ENCODE measurements at regions not wholly inside any gene's neighbourhood (a gene's known extent, or its start where the extent isn't known, plus 50 kb on each side); places are given as distances from the start of the nearest gene placed in this dataset.

DNA sequence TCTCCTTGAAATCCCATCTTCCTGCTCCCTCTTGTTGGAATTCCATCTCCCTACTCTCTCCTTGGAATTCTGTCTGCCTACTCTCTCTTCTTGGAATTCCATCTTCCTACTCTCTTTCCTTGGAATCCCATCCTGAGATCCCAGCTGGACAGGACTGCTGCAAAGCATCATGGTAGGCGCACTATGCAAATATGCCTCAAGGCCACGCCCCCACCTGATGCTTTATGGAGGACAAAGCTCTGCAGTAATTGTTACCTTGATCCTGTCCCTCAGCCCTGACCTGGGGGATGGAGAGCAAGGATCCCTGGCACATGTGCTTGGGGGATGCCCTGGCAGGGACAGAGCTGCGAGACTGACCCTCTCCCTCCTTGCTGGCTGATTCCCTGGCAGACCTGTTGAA is 185.6 kb downstream of the TBX5 start:
- Histone ChIP-seq H3K4me2 (ENCODE audit: insufficient read depth, insufficient read length, low read length) (no peak overlapping the region), H3K18ac (ENCODE audit: insufficient read length, low read depth, low read length) (no peak overlapping the region), H3K4ac (ENCODE audit: low read depth, low read length) (no peak overlapping the region), H2BK20ac (ENCODE audit: low read depth, low read length, poor library complexity, severe bottlenecking) (no peak overlapping the region), H2AK5ac (ENCODE audit: insufficient read length, low read length) (no peak overlapping the region), H3K9ac (ENCODE audit: extremely low read depth, insufficient read length, low read length) (no peak overlapping the region), H3K79me1 (ENCODE audit: insufficient read depth, low read depth, low read length, poor library complexity, severe bottlenecking) (no peaks in the 10 kb centered on the region), H3T11ph (ENCODE audit: low read length) (no peak overlapping the region), H2BK5ac (ENCODE audit: insufficient read length, low read length) (no peak overlapping the region), H3K56ac (ENCODE audit: insufficient read length, low read depth, low read length) (no peak overlapping the region), H2BK12ac (ENCODE audit: insufficient read length, low read depth, low read length) (no peak overlapping the region), H4K5ac (ENCODE audit: insufficient read length, low read depth, low read length) (no peak overlapping the region), H3K27me3 (ENCODE audit: insufficient read depth, low read length) (no peaks in the 10 kb centered on the region), H2BK15ac (ENCODE audit: low read depth, low read length) (no peak overlapping the region), H3K23ac (ENCODE audit: insufficient read length, low read depth, low read length) (no peak overlapping the region), H3K23me2 (ENCODE audit: insufficient read length, low read depth, low read length, poor library complexity, severe bottlenecking) (no peaks in the 10 kb centered on the region), H3K9me3 (ENCODE audit: control insufficient read depth, low read depth, low read length) (no peaks in the 10 kb centered on the region), H2AFZ (ENCODE audit: low read length) (no peak overlapping the region), H3K4me1 (ENCODE audit: insufficient read depth, low read length) (peaks cover 5% of the 10 kb centered on the region; the same call in 1 of the 2 replicates), H3K27ac (ENCODE audit: insufficient read length, low read depth, low read length) (no peak overlapping the region), H4K8ac (replicated peaks; ENCODE audit: insufficient read length, low read depth, low read length) (no peak overlapping the region), H3K79me2 (ENCODE audit: insufficient read depth, low read length) (no peaks in the 10 kb centered on the region), H4K20me1 (ENCODE audit: control insufficient read depth, insufficient read depth, insufficient read length) (no peaks in the 10 kb centered on the region), H2BK120ac (ENCODE audit: low read depth, low read length, poor library complexity, severe bottlenecking) (no peak overlapping the region), H3K14ac (ENCODE audit: insufficient read depth, low read length) (no peak overlapping the region), H4K91ac (ENCODE audit: insufficient read length, low read depth, low read length) (no peak overlapping the region)
- H3K4me1 Mint-ChIP-seq: peaks cover 24 to 30% of the 10 kb centered on the region in 2 experiments
- H3K9me3 Mint-ChIP-seq: peaks cover 0 to 3% of the 10 kb centered on the region in 2 experiments; a peak in 1 of 5 replicates
- no peak overlapping the region for H3K27ac Mint-ChIP-seq
- no CpG with 5 or more reads among the region's 3 CpGs for WGBS (ENCODE audit: extremely low coverage, insufficient read length, low lambda C conversion rate)
- TF ChIP-seq, protein P1, sequence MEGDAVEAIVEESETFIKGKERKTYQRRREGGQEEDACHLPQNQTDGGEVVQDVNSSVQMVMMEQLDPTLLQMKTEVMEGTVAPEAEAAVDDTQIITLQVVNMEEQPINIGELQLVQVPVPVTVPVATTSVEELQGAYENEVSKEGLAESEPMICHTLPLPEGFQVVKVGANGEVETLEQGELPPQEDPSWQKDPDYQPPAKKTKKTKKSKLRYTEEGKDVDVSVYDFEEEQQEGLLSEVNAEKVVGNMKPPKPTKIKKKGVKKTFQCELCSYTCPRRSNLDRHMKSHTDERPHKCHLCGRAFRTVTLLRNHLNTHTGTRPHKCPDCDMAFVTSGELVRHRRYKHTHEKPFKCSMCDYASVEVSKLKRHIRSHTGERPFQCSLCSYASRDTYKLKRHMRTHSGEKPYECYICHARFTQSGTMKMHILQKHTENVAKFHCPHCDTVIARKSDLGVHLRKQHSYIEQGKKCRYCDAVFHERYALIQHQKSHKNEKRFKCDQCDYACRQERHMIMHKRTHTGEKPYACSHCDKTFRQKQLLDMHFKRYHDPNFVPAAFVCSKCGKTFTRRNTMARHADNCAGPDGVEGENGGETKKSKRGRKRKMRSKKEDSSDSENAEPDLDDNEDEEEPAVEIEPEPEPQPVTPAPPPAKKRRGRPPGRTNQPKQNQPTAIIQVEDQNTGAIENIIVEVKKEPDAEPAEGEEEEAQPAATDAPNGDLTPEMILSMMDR (conservative IDR thresholded peaks at IDR 0.05): no peak
- H3K27me3 Mint-ChIP-seq (ENCODE audit: low read depth): peaks cover 18% of the 10 kb centered on the region
- no peak for DNase-seq
- no peaks in the 10 kb centered on the region for H3K36me3 Mint-ChIP-seq (ENCODE audit: insufficient read depth in 1 of 3, low read depth in 3 of 3)
- no peak overlapping the region for H3K4me3 Mint-ChIP-seq
